ENCODE measurements at regions not wholly inside any gene's neighbourhood (a gene's known extent, or its start where the extent isn't known, plus 50 kb on each side); places are given as distances from the start of the nearest gene placed in this dataset.

DNA sequence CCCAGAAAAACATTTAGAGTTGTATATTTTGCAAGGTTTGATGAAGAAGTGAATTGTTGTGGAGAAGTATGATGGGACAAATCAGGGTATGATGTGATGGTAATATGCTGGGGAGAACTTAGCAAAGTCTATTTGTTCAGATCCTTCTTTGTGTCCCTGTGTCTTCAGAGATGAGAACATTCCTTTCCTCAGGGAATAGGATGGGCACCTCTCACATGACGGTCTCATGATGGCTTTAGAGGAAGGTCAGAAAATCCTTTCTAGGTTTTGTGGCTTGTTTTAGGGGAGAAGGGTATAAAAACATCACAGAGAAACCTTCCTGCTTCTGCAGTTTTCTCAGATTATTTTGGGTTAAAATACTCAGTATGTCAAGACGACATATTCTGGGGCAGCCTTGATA lies 171.3 kb upstream of the NRIP1 start:
- no peak for TF ChIP-seq POLR2A (IDR thresholded peaks at IDR 0.05; ENCODE audit: low read depth, low read length)
- TF ChIP-seq POLR2AphosphoS5 (IDR thresholded peaks at IDR 0.05; ENCODE audit: low read depth, low read length) = no peak
- TF ChIP-seq TAF1 (IDR thresholded peaks at IDR 0.05; ENCODE audit: low read depth, low read length) = no peak
- TF ChIP-seq SPI1 (IDR thresholded peaks at IDR 0.05; ENCODE audit: low read depth, low read length) = no peak
- no peak for TF ChIP-seq POU2F2 (IDR thresholded peaks at IDR 0.05; ENCODE audit: low read depth, low read length)
- TF ChIP-seq PAX5 (IDR thresholded peaks at IDR 0.05; ENCODE audit: insufficient read depth, low read length, severe bottlenecking) = no peak
